ENCODE measurements at regions not wholly inside any gene's neighbourhood (a gene's known extent, or its start where the extent isn't known, plus 50 kb on each side); places are given as distances from the start of the nearest gene placed in this dataset.

GRCh38 chr7:130910949-130911944, 177.2 kb upstream of the KLF14 start:
- in situ Hi-C loops (cut with HindIII; ENCODE audit: low sequenced_read_pairs) = no loop called here

GRCh38 chr7:130912082-130912861, 178.3 kb upstream of the KLF14 start:
- in situ Hi-C loops (cut with HindIII; ENCODE audit: low sequenced_read_pairs) = no loop called here

GRCh38 chr7:130912862-130913638, 179.0 kb upstream of the KLF14 start:
- in situ Hi-C loops (cut with HindIII; ENCODE audit: low sequenced_read_pairs) = no loop called here

GRCh38 chr7:130913639-130914553, 179.9 kb upstream of the KLF14 start:
- in situ Hi-C loops (cut with HindIII; ENCODE audit: low sequenced_read_pairs) = no loop called here

GRCh38 chr7:130914554-130915294, 180.7 kb upstream of the KLF14 start:
- in situ Hi-C loops (cut with HindIII; ENCODE audit: low sequenced_read_pairs) = no loop called here

- in situ Hi-C loops (cut with HindIII; ENCODE audit: low sequenced_read_pairs) = no loop called here
These were observed 183.7 kb upstream of the KLF14 start for GRCh38 chr7:130917669-130918128.

- in situ Hi-C loops (cut with HindIII; ENCODE audit: low sequenced_read_pairs) = no loop called here
These were observed 184.4 kb upstream of the KLF14 start for GRCh38 chr7:130918129-130919052.

- in situ Hi-C loops (cut with HindIII; ENCODE audit: low sequenced_read_pairs) = no loop called here
These were observed 185.5 kb upstream of the KLF14 start for GRCh38 chr7:130919316-130920103.

- in situ Hi-C loops (cut with HindIII; ENCODE audit: low sequenced_read_pairs) = no loop called here
These were observed 186.1 kb upstream of the KLF14 start for GRCh38 chr7:130920122-130920521.

- in situ Hi-C loops (cut with HindIII; ENCODE audit: low sequenced_read_pairs) = no loop called here
These were observed 187.6 kb upstream of the KLF14 start for GRCh38 chr7:130921391-130922180.

GRCh38 chr7:130922206-130923112, 188.5 kb upstream of the KLF14 start:
- in situ Hi-C loops (cut with HindIII; ENCODE audit: low sequenced_read_pairs) = no loop called here

GRCh38 chr7:130923365-130923764, 189.4 kb upstream of the KLF14 start:
- in situ Hi-C loops (cut with HindIII; ENCODE audit: low sequenced_read_pairs) = no loop called here

GRCh38 chr7:130923930-130924329, 189.9 kb upstream of the KLF14 start:
- in situ Hi-C loops (cut with HindIII; ENCODE audit: low sequenced_read_pairs) = no loop called here

GRCh38 chr7:130925136-130925794, 191.3 kb upstream of the KLF14 start:
- in situ Hi-C loops (cut with HindIII; ENCODE audit: low sequenced_read_pairs) = no loop called here

Data from endothelial cell of hepatic sinusoid (primary cell).